Fibroblast of skin of left biceps (primary cell): ENCODE measurements at regions not wholly inside any gene's neighbourhood (a gene's known extent, or its start where the extent isn't known, plus 50 kb on each side); places are given as distances from the start of the nearest gene placed in this dataset.
"Not testable (repeated sequence)": the region's sequence is repeated elsewhere in the genome, so short reads cannot be mapped to it uniquely, and the experiment has no call there.

Experiments used
- DNase-seq, 2 experiments: peaks; one replicate each; pipeline ENCODE4 v3.0.0-alpha.2; 2013; ENCODE audit warnings: low read depth in 2 of 2

DNA sequence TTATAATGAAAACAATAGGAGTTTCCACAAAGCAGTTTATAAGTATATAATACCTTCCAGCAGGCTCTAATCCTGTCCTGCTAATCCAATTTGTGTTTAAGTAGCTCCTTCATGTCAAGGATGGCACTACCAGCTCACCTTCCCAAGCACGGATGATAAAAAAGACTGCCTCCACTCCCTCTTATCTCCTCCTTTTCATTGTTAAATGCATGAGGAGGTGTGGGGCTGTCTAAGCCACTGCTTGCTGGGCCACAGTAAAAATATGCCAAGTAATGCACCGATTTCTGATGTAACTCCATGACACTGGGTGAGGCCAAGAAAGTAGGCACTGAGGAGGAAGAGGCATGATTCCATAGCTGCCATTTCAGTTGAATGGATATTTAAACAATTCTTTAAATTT lies 193.1 kb downstream of the ZIC5 start:
- no peak for DNase-seq

- no peak for DNase-seq
Observed at GRCh38 chr13:99777873-99778272, 193.7 kb downstream of the ZIC5 start.

DNA sequence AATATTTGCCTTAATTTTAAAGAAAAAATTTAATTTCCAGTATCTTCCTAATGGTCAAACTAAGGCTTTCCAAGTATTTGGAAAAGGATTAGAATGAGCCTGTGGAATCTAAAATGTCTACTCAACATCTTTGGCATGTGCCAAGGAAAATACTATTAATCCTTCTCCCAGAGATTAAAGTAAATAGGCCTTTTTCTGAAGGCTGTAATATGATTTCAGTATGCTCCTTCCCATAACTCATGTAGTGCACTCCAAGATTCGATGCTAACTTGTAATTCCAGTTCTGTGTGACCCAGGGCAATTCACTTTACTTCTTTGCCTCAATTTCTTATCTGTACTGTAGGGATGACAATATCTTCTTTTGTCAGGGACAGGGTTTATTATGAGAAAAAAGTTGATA lies 196.9 kb downstream of the ZIC5 start:
- DNase-seq: no peak

DNA sequence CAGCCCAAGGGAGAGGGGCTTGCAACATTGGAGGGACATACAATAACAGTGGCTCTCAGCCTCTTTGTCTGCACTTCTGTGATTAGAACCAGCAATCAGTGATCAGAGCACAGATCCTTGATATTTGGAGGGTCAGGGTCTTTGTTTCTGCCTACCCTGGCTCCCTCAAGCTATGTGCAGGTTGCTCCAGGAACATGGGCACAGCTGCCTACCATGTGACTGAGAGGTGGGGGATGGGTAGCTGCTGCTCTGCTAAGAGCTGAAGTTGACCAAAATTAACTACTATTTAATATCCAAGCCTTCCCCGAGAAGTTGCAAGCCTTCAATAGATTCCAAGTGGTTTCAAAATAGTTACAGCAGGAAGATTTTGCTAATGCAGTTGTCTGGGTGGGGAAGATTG lies 202.6 kb downstream of the ZIC5 start:
- no peak for DNase-seq

DNA sequence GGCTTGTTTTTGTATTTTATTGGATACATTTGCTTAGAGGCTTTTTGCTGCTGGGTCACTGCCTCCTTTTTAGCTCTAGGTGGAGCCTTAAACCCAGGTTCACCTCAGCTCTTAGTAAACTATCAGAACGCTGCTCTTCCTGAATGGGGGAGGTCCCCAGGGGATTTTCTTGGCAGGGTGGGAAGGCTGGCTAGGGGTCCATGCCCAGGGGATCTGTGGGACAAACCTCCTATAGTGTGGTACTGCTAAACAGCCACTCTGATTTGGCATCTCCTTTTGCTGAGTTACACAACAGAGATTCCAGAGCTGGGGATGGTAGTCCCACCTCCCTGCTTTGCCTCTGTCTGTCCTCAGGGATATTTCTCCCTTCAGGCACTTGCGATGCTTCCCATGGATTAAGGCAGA lies 204.9 kb downstream of the ZIC5 start:
- DNase-seq: no peak

GRCh38 chr13:99765869-99766268 lies 205.7 kb downstream of the ZIC5 start:
- DNase-seq: no peak

- DNase-seq: no peak
Observed at GRCh38 chr13:99760456-99760855, 211.1 kb downstream of the ZIC5 start.

GRCh38 chr13:99759163-99759552 lies 212.4 kb downstream of the ZIC5 start:
- DNase-seq: no peak

GRCh38 chr13:99758460-99759162 lies 213.0 kb downstream of the ZIC5 start:
- no peak for DNase-seq

DNA sequence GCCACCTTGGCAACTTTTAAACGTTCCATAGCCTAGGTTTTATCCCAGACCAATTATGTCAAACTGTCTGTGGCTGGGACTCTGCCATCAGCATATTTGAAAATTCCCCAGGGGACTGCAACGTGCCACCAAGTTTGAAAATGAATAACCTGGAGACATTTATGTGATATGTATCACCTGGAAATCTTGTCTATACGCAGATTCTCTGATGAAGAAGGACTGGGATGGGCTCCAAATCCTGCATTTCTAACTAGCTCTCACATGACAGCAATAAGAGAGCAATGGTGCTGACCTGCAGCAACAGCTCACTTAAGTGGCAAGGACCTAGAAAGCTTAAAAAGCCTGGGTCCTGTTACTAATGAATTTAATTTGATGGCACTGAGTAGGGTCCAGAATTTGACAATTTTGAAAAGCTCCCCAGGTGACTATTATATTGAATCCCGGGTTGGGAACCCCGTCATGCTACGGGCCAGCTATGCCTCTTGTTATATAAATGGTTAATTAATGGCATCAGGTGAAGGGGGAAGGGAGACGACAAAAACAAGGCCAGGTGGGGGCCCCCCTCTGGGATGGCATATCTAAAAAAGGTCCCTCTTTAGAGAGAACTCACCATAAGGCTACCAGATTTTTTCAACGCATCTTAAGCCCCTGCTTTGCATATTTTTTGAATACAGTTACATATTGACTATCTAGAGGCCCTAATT lies 213.7 kb downstream of the ZIC5 start:
- DNase-seq: no peak

- DNase-seq: no peak
Observed at GRCh38 chr13:99756281-99756680, 215.3 kb downstream of the ZIC5 start.

DNA sequence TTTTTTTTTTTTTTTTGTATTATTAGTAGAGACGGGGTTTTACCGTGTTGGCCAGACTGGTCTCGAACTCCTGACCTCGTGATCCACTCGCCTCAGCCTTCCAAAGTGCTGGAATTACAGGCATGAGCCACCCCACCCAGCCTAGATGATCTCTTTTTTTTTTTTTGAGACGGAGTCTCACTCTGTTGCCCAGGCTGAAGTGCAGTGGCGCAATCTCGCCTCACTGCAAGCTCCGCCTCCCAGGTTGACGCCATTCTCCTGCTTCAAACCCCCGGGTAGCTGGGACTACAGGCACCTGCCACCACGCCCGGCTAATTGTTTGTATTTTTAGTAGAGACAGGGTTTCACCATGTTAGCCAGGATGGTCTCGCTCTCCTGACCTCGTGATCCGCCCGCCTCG lies 216.8 kb downstream of the ZIC5 start:
- DNase-seq: not testable (repeated sequence)

- DNase-seq: no peak
Observed at GRCh38 chr13:99752373-99752772, 219.2 kb downstream of the ZIC5 start.

- DNase-seq: no peak
Observed at GRCh38 chr13:99751517-99752199, 219.9 kb downstream of the ZIC5 start.

DNA sequence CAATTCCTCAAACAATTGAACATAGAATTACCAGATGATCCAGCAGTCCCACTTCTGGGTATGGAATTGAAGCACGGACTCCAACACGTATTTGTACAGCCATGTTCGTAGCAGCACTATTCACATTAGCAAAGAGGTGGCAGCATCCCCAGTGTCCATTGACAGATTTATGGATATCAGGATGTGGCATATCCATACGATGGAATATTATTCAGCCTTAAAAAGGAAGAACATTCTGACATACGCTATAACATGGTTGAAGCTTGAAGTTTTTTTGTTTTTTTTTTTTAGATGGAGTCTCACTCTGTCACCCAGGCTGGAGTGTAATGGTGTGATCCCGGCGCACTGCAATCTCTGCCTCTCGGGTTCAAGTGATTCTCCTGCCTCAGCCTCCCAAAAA lies 220.6 kb downstream of the ZIC5 start:
- DNase-seq: no peak

DNA sequence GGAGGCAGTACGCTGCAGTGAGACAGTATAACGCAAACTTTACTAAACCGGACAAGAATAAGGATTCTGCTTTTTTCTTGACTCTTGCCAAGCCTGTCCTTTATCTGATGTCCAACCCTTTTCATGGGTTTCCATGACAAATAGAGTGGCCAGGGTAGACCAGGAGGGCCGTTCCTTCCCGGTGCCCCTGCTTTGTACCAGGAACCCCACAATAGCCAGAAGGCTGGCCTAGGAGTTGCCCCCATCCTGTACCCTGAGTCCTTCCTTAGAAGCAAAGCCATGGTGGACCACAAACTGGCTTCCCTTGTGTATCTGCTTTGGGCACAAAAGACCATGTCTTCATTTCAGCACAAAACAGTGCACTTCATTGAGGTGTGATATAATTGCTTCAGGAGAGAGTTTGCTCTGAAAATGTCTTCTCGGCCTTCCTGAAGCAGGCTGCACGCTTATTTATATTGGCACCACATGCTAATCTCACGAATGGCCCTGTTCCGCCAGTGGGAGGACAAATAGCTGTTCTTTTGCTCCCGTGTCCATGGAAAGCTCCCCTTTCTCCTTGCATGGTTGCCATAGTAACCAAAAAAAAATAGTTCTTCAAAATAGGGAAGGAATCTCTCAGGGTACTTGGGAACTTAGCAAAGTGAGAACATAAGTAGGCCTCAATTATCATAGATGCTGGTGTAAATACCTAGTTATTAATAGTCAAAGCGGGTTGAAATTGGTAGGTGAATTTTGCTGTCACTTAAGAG lies 222.1 kb downstream of the ZIC5 start:
- no peak for DNase-seq

- DNase-seq: no peak
Observed at GRCh38 chr13:99747403-99747710, 224.2 kb downstream of the ZIC5 start.

DNA sequence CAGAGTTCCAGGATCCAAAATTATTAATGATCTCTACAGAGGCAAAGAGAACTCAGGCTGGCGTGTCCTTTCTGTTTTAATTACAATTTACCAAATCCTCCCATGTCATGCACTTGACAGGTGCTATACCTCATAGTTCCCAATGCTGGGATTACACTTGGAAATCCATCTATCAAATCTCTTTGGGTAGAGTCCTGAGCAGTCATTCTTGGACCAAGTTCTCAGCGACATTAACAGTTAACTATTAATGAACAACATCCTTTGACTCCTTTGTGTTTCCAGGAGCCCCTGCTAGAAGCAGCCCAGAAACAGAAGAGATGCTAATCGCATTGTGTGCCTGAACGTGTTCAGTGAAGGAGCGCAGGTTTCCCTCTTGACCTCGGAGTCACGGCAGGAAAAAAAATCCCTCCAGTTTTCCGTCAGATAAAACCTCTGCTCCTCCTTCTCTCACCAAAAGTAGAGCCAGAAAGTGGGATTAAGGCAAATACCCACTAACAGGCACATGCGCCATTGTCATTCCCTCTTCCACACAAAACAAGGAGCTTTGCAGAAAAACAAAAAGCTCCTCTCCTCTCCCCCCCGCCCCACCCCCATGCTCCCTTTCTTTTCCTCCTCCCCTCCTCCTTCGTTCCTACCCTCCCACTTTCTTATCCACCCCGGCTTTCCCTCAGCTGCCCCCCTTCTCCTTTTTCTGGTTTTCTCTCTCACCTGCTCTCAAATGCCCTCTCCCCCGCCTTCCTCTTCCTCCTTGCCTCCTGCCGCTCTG lies 224.7 kb downstream of the ZIC5 start:
- DNase-seq: no peak

DNA sequence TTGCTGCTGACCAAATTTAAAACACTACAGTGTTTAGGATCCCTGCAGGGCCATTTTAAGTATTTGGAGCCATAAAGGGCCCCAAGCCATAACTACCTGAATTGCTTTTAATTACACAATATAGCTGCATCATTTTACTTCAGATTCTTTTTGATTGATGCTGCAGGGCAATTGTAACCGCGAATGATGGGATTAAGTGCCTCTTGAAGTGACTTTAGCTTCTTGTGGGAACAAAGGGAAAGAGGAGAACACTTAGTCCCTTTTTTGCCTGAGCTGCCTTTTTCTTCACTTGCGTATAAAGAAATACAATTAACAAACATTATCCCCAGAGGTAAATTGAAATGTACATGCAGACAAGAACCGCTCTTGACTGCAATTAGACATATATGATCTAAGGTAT lies 228.5 kb downstream of the ZIC5 start:
- no peak for DNase-seq

DNA sequence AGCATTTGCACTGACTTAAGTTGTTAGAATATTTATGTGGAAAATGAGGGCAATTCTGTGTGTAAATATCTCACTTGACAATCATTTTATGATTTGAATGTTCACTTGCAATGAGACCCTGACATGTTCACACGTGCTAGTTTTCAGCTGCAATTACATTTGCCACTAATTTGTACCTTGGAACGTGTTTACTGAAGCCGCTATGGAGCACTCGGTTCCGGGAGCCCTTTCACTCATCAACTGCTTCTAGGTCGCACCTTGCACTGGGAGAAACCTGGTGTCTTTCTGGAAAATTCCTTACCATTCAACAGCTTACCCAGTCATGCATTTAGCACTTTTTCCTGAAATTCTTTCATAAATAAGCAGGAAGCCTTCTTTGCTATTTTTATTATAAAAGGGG lies 229.6 kb downstream of the ZIC5 start:
- DNase-seq: no peak

- DNase-seq: peak; percentile 11 to 14
Observed at GRCh38 chr13:99740251-99740979, 231.2 kb downstream of the ZIC5 start.
